ENCODE measurements at regions not wholly inside any gene's neighbourhood (a gene's known extent, or its start where the extent isn't known, plus 50 kb on each side); places are given as distances from the start of the nearest gene placed in this dataset.

- in situ Hi-C loops (cut with MboI; ENCODE audit: low sequenced_read_pairs), result no loop called here
These were observed 421.4 kb upstream of the CADM1 start for GRCh38 chr11:115925568-115926090.

- in situ Hi-C loops (cut with MboI; ENCODE audit: low sequenced_read_pairs), result no loop called here
These were observed 420.7 kb upstream of the CADM1 start for GRCh38 chr11:115924744-115925567.

GRCh38 chr11:115922876-115923275 lies 418.7 kb upstream of the CADM1 start:
- in situ Hi-C loops (cut with MboI; ENCODE audit: low sequenced_read_pairs), result no loop called here

GRCh38 chr11:115921986-115922385 lies 417.8 kb upstream of the CADM1 start:
- in situ Hi-C loops (cut with MboI; ENCODE audit: low sequenced_read_pairs), result no loop called here

- in situ Hi-C loops (cut with MboI; ENCODE audit: low sequenced_read_pairs), result no loop called here
These were observed 417.3 kb upstream of the CADM1 start for GRCh38 chr11:115921540-115921939.

- in situ Hi-C loops (cut with MboI; ENCODE audit: low sequenced_read_pairs), result no loop called here
These were observed 416.7 kb upstream of the CADM1 start for GRCh38 chr11:115920841-115921480.

- in situ Hi-C loops (cut with MboI; ENCODE audit: low sequenced_read_pairs), result no loop called here
These were observed 415.9 kb upstream of the CADM1 start for GRCh38 chr11:115920092-115920461.

GRCh38 chr11:115919341-115920091 lies 415.3 kb upstream of the CADM1 start:
- in situ Hi-C loops (cut with MboI; ENCODE audit: low sequenced_read_pairs), result no loop called here

GRCh38 chr11:115918576-115918975 lies 414.4 kb upstream of the CADM1 start:
- in situ Hi-C loops (cut with MboI; ENCODE audit: low sequenced_read_pairs), result no loop called here

- in situ Hi-C loops (cut with MboI; ENCODE audit: low sequenced_read_pairs), result no loop called here
These were observed 412.4 kb upstream of the CADM1 start for GRCh38 chr11:115916608-115917007.

GRCh38 chr11:115912484-115912945 lies 408.3 kb upstream of the CADM1 start:
- in situ Hi-C loops (cut with MboI; ENCODE audit: low sequenced_read_pairs), result no loop called here

GRCh38 chr11:115911613-115912346 lies 407.6 kb upstream of the CADM1 start:
- in situ Hi-C loops (cut with MboI; ENCODE audit: low sequenced_read_pairs), result no loop called here

GRCh38 chr11:115910379-115910778 lies 406.2 kb upstream of the CADM1 start:
- in situ Hi-C loops (cut with MboI; ENCODE audit: low sequenced_read_pairs), result no loop called here

- in situ Hi-C loops (cut with MboI; ENCODE audit: low sequenced_read_pairs), result no loop called here
These were observed 402.0 kb upstream of the CADM1 start for GRCh38 chr11:115906171-115906570.

GRCh38 chr11:115905341-115906000 lies 401.3 kb upstream of the CADM1 start:
- in situ Hi-C loops (cut with MboI; ENCODE audit: low sequenced_read_pairs), result no loop called here

- in situ Hi-C loops (cut with MboI; ENCODE audit: low sequenced_read_pairs), result no loop called here
These were observed 399.0 kb upstream of the CADM1 start for GRCh38 chr11:115903179-115903578.

- in situ Hi-C loops (cut with MboI; ENCODE audit: low sequenced_read_pairs), result no loop called here
These were observed 396.9 kb upstream of the CADM1 start for GRCh38 chr11:115901069-115901468.

- in situ Hi-C loops (cut with MboI; ENCODE audit: low sequenced_read_pairs), result no loop called here
These were observed 395.9 kb upstream of the CADM1 start for GRCh38 chr11:115900111-115900510.

- in situ Hi-C loops (cut with MboI; ENCODE audit: low sequenced_read_pairs), result no loop called here
These were observed 393.5 kb upstream of the CADM1 start for GRCh38 chr11:115897707-115898106.

GRCh38 chr11:115896084-115896483 lies 391.9 kb upstream of the CADM1 start:
- in situ Hi-C loops (cut with MboI; ENCODE audit: low sequenced_read_pairs), result no loop called here

Data from HL-60/S4 (cell line).